NOMO-1 treated with dmso at 0.1 percent for 144 hours (cell line): ENCODE measurements at regions not wholly inside any gene's neighbourhood (a gene's known extent, or its start where the extent isn't known, plus 50 kb on each side); places are given as distances from the start of the nearest gene placed in this dataset.
"Not testable (repeated sequence)": the region's sequence is repeated elsewhere in the genome, so short reads cannot be mapped to it uniquely, and the experiment has no call there.

Source experiments
- DNase-seq: peaks from one replicate; lab custom pipeline; 2025; ENCODE audit not compliant: unreplicated experiment; lab: John Stamatoyannopoulos, UW

DNA sequence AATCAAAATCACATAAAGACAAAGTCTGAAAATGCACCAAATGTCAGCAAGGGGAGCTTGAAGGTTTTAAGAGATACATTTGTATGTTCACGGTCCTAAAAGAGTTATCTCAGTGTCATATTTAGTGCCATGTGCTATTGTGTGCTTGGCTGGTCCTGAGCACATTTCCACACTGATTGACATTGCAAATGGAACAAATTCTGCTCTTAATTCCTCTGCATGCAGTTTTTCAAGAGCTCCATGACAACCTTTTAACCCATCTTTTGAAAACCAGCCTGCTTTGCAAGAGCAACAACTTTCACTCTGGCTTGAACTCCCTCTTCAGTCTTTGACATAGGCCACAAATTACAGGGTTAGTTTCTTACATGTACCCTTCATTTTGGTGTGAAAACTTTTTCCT is 175.4 kb upstream of the ACTBL2 start:
- no peak for DNase-seq

DNA sequence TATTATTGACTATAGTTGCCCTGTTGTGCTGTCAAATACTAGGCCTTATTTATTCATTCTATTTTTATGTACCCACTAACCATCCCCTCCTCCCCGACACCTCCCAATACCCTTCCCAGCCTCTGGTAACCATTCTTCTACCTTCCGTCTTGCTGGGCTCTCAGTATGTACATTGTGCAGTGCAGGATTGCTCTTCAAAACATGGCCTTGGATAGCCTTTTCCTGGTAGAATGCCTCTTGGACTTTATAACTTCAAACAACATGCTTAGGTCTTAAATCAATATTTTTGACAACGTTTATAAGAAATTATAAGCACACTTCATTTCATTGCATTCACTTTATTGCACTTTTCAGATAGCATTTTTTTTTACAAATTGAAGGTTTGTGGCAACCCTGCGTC is 172.6 kb upstream of the ACTBL2 start:
- DNase-seq = no peak

DNA sequence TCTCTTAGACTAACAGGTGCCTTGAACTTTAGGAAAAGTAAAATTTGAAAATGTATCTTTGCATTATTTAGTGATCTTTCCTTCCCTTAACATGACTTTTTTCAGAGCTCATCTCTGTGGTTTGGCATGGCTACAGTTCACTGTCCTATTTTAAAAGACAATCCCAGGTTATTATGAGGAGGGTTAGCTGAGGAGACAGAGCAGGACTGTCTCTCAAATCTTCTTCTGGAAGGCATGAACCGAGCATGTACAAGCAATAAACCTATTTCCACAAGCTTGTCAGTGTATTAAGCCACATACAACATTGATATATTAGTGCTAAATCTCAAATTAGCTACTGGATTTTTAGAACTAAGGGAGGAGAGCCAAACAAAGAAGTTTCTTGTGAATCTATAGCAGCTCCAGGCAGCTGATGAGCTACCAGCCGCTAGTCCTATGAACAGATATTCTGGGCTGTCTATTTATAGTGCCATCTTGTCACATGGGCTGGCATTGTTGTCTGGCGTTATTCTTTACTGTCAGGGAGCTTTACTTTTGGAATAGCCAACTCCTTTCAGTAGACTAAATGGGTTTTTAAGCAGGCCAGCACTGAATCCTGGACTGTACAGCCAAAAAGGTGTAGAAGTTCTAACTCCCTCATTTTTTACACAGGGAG is 171.2 kb upstream of the ACTBL2 start:
- DNase-seq = no peak

DNA sequence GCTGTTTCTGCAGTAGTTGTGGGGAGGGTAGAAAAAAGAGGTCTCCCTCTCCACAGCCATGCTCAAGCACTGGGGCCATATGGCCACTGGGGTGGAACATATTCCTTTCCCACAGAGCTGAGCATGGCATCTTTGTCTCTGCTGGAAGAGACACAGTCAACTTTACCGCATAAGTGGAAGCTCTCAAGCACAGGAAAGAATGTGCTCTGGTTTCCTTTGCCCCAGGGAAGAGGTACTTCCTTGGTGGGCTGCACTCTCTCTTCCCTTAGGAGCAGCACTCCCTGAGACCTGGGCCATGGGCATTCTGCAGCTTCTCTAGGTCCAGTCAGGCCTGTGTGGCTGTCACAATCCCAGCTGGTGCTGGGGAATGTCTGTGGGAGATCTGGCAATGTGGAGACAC is 168.5 kb upstream of the ACTBL2 start:
- DNase-seq = no peak

DNA sequence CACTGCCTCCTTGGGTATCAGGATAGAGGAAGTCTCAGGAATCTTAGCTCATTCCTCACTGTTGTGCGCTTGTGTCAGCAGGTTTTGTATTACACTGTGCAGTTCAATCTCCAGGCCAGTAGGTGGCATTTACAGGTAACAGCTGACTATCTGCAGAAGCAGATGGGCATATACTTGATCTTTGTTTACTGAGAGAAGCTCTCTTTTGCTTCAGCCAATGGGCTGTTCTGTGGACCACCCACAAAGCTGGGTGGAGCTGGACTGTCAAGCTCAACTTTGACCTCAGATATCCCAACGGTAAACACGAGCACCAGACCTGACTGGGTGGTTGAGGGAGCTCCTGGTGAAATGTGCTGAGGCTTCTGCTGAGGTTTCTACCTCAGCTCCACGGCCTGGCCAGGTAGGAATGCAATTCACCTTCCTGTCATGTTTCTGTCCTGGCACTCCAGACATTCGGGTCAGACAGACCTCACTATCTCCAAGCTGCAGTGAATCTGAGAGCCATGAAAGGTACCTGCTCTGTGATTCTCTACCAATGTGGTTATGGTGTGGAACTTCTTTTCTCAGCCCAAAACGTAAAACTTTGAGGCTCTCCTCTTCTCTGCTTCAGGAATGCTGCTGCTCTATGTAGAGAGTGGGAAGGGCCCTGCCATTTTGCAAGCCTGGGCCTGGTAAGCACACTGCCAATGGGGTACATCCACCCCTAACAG is 167.9 kb upstream of the ACTBL2 start:
- no peak for DNase-seq

DNA sequence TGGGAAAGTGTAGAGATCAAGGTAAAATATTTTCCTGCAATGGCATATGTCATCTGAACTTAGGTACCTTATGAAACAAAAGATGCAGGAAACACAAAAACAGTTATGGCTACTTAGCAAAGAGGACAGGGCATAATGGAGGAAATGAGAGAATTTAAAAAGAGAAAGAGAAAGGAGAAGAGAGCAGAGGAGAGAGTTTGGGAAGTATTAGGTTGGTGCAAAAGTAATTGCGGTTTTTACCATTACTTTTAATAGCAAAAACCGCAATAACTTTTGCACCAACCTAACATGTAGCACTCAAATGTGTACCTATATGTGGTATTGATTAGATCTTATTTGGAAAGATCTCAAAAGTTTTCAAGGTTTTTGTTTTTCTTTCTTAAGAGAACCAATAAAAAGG is 160.1 kb upstream of the ACTBL2 start:
- DNase-seq = no peak

DNA sequence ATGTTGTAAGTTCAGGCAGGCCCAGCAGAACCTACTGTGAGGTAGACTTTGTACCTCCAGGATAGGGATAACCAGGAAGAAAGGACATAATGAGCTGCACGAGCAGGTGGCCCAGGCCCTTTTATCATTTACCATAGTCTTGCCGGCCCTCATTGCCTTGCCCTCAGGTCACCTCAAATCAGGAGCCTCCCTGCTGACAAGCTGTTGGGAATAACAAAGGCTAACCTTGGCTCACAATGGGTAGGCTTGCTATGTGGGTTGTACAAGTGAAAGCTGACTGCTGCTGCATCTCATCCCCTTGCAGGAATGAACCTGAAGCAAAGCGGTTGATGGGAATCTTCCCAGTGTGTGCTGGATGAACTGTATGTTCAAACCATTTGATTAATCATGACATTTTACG is 159.5 kb upstream of the ACTBL2 start:
- no peak for DNase-seq

DNA sequence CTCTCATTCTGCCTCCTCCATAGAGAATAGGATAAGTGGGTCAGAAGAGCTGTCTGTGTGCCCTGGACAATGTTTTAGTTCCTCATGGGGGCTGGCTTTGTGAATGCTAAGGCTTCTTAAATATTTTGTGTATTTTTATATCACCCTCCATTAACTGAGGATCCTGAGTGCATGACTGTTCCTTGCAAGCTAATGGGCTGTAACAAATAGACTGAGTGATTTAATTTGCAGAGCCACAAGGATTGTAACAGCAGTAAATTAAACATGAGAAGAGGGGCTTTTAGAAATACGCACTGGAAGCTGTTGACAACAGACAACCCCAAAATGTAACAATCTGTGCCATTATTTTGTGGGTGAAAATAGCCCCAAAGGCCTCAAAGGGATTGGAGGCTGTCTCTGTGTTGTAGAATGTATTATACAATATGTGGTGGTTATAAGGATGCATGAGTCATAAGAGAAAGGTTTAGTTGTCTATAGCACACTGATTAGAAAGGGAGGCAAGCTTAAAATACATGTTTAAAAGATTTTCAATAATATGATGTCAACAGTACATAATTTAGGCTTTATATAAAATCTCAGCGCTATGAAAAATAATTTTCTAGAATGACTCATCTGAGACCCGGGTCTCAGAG is 152.7 kb upstream of the ACTBL2 start:
- no peak for DNase-seq

DNA sequence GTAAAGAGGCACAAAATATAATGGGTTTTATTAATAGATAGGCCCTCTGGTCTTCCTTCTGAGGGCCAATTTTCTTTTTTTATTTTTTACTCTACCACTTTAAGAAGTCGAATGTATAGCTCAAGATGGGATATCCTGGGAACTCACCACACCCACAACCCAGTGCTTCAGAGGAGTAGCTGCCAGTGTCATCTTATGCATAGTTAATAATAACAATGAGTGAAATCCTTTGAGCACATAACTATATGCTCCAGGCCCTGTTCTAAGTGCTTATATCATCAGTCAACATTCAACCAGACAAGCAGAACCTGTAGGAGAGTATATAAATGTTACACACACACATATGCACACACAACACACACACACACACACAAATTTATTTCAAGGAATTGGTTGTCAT is 150.3 kb upstream of the ACTBL2 start:
- no peak for DNase-seq

DNA sequence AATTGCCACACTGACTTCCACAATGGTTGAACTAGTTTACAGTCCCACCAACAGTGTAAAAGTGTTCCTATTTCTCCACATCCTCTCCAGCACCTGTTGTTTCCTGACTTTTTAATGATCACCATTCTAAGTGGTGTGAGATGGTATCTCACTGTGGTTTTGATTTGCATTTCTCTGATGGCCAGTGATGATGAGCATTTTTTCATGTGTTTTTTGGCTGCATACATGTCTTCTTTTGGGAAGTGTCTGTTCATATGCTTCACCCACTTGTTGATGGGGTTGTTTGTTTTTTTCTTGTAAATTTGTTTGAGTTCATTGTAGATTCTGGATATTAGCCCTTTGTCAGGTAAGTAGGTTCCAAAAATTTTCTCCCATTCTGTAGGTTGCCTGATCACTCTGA is 148.5 kb upstream of the ACTBL2 start:
- not testable (repeated sequence) for DNase-seq

DNA sequence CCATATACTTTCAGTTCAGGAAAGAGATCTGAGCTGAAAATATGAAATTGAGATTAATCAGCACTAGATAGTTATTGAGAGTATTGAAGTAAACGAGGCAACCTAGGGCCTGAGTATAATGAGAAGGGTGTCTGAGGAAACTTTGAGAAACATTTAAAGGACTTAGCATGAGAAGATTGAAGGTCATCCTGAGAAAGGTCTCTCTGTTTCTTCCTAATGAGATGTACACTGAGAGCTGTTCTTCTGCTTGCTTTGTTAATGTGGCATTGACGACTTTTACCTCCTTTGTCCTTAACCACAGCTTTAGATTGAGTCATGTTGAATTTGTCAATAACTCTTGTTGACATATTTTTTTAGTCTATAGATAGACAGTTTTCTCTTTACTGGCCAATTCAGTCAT is 145.1 kb upstream of the ACTBL2 start:
- DNase-seq = no peak

DNA sequence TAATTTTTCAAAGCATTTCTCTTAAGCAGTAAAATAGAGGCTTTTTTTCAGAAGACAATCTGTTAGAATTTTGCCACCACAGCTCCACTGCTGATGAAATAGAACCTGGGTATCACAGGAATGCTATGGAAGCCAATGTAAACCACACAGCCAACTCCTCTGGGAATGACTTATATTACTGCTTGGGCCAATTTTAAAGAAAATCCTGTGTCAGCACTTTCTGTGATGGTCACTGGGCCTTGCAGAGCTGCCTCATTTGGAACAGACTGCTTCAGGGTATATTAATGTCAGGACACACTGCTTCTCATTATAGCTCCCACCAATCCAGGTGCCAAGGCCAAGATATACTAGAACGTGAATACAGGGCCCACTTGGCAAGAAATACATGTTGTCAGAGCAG is 144.1 kb upstream of the ACTBL2 start:
- no peak for DNase-seq

DNA sequence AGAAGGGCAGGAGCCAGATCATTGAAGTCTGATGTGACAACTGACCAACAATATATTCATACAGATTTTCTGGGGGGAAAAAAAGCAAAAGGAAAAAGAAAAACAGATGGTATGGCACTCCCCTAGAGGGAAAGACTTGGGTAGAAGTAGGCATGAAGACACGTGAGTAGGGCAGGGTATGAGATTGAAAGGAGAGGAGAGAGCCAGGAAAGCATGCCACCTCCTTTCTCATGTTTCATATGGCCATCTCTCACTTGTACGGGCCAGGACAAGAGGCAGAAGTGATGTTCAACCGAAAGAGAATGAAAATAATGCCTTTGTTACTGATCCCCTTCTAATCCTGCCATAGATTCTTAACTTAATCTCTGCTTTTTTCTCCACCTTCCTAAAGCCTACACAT is 139.0 kb upstream of the ACTBL2 start:
- no peak for DNase-seq

DNA sequence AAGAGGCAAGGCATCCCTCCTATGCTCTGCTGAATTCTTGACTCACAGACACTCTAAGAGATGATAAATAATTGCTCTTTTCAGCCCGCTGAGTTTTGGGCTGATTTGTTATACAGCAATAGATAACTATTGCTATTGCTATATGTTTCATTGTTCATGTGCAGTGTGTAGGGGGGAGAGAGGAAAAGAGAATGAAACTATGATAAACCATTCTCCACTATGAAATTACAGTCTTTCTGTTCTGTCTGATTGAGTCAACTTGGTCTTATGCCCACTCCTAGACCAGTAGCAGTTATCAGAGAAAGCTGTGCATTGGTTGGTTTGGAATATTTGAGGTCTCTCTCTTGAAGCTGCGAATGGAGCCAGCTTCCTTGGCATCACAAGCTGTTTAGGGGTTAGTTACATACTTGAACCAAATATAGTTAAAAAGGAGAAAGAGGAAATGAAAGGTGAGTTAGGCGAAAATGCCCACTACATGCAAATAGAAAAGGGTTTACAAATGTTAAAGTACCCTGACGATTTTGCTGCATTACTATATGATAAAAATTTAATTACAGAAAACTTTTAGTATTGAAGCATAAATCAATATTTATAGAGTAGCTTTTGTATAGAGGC is 136.3 kb upstream of the ACTBL2 start:
- DNase-seq = no peak

DNA sequence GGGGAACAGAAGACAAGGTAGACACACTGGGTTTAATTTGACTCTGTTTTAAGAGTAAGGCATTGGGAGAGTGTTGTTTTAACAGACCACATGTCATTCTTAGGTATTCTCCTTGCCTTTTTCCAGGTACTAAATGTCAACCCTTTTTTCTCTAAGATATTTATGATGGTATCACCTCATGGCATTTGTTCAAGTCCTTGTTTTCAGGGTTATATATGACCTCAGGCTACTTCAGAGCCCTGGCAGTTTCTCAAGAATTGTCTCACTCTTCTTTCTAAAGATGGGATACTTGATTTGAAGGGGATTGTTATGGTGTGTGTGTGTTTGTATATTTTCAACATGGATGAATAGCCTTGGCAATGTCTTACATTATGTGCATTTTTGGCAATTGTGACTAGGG is 131.1 kb upstream of the ACTBL2 start:
- DNase-seq = no peak

DNA sequence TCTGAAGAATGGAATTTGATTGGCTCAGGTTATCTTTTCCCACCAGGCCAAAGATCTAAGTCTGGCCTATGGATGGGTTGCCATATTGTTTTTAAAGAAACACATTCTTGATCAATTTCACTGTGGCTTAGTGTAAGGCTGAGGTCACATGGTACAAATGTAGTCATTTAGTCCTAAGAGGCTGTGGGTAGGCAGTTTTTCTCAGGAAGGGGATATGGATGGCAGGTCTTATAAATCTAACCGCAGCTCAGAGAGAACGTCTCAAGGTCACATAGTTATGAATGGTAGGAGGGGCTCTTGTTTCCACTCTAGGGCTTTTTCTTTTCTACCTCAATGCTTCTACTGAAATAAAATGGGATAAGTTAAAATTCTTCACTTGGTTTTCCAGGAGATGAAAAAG is 128.6 kb upstream of the ACTBL2 start:
- DNase-seq = no peak

DNA sequence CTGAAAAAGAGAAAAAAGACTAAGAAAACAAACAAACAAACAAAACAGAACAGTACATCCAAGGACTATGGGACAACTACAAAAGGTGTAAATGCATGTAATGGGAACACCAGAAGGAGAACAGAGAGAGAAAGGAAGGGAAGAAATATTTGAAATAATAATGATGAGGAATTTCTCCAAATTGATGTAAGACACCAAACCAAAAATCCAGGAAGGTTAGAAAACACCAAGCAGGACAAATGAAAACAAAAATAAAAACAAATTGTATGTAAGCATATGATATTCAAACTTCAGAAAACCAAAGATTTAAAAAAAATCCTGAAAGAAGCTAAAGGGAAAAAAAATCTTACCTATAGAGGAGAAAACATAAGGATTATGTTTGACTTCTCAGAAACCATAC is 125.9 kb upstream of the ACTBL2 start:
- DNase-seq = no peak

DNA sequence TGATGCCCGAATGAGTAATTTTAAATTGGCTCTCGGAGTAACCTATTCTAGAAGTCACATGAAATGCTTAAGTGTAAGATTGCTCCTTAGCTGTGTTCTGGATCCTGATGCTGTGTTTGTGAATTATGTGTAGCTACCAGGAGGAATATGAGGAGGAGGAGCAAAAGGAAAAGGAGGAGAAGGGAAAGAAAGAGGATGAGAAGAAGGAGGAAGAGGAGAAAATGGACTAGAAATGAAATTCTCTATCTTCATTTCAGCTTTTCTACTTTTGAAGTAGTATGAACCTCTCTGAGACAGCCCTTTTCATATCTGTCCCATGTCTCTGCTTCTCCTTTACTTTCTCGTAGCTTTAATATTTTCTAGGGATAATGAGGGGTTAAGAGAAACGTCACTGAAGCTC is 119.4 kb upstream of the ACTBL2 start:
- DNase-seq = no peak

DNA sequence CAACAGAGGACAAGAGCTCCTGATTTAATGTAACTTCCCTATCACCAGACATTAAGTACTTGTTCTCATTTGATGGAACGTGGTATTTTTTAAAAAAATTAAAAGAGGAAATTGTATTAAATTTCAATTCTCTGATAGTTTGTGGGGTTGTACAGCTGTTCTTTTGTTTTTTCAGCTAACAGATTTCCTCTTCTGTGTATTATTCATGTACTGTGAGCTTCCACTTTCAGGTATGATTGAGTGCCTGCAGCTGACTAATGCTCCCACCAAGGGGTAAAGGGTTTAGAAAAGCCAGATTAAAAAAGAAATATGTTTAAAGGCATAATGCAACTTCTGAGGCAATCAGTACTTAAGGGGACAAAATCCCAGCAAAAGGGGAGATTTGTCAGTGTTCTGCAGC is 117.7 kb upstream of the ACTBL2 start:
- no peak for DNase-seq

DNA sequence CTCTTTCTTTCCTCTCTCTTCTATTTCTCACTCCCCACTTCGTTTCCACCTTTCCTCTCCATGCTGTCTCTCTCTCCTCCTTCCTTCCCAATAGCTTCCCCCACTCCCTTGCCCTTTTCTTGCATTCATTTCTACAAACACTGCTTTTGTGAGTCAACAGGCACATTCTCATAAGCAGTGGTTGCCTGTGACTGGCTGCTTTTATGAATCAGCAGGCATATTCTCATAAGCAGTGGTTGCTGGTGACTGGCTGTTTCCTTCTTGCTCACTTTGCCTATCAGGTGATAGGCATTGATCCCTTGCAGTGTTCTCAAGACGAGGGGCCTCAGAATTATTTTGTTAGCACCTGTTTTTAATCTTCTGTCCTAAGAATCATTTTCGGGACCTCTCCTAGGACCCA is 116.1 kb upstream of the ACTBL2 start:
- no peak for DNase-seq

DNA sequence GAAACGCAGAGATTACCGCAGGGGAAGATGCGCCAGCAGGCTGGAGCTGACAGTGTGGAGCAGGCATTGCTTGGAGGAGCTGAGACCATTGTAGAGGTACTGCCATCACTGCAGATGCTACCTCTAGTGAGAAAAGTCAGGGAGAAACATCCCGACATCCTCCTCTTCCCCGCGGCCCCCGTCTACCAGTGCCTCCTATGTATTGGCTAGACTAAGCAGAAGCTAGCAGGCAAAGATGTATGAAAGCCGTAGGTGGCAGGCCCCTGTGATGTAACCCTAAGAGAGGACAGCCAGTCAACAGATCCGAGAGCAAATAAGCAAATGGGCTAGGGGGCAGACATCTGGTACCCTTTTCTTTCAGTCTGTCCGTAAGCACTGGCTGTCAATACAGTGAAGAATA is 115.5 kb upstream of the ACTBL2 start:
- no peak for DNase-seq

DNA sequence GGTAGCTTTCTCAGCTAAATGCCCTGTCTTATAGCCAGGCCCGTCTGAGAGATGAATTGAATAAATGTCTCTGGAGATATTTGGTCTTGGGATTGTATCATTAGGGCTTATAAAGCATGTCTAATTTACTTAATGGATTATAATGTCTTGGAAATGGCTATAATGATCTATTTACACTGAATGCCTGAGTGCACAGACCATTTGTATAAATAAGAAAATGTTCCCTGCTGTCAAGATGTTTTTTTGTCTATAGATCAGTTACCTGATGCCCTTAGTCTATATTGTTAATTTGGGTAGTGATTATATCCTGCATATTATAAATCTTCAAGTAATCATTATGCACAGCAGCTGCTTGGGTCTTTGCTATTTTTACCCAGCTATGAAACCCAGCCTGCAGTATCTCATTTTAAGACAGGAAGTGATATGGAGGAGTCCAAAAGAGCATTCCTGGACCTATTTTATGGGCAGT is 112.9 kb upstream of the ACTBL2 start:
- DNase-seq = no peak
